ENCODE measurements at regions not wholly inside any gene's neighbourhood (a gene's known extent, or its start where the extent isn't known, plus 50 kb on each side); places are given as distances from the start of the nearest gene placed in this dataset.

DNA sequence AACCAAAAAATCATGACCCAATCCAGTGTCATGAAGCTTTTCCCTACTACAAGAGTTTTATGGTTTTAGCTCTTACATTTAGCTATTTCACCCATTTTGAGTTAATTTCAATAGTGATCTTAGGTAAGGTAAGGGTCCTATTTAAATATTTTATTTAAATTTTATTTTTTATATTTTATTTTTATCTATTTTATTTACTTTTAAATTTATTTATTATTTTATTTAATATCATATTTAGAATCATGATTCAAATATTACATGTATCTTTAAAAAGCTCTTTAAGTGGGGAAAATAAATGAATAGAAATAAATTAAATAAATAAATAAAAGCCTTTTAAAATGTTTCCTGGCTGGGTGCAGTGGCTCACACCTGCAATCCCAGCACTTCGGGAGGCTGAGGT lies 276.0 kb downstream of the SKIDA1 start:
- DNase-seq: no peak

DNA sequence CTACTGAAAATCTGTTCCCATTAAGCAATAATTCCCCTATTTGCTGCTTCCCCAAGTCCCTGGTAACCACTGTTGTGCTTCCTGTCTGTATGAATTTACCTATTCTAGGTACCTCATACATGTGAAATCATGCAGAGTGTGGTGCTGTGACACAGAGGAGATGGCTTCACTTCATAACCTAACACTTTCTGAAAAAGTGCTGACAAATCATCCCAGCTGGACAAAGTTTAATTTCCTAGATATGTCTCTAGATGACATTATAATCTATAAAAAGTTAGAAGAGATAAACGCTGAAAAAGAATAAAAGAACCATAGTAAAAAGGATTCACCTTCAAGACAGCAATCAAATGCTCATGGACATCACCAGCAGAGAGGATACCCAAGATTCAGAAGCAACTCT lies 277.9 kb downstream of the SKIDA1 start:
- DNase-seq: no peak

DNA sequence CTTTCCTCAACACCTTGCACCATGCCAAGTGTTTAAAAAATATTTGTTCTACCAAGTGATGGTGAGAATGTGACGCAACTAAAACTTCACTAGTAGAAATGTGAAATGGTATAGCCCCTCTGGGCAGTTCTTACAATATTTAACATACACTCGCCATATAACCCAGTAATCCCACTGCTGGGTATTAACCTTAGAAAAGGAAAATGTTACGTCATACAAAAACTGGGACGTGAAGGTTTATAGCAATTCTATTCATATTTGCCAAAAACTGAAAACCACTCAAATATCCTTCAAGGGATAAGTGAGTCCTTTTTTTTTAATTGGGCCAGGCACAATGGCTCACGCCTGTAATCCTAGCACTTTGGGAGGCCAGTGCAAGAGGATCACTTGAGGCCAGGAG lies 279.3 kb downstream of the SKIDA1 start:
- no peak for DNase-seq

GRCh38 chr10:21243748-21244257 lies 281.7 kb downstream of the SKIDA1 start:
- DNase-seq: no peak

DNA sequence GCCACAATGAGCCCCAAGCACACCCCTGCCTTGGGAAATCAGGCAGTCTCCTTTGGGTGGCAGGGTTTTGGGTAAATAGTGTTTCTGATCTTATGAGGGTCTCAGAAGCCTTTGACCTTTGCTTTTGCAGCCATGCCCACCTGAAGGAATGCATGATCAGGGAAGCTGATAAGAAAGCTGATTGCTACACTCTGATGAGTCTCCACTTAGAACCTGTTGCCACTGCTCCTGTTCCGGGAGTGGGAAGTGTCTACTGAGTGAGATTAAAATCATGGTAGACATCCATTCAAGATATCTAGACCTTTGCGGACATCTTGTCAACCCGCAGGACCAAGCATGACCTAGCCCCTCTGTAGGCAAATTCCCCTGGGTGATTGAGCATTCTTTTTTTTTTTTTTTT lies 282.6 kb downstream of the SKIDA1 start:
- no peak for DNase-seq

DNA sequence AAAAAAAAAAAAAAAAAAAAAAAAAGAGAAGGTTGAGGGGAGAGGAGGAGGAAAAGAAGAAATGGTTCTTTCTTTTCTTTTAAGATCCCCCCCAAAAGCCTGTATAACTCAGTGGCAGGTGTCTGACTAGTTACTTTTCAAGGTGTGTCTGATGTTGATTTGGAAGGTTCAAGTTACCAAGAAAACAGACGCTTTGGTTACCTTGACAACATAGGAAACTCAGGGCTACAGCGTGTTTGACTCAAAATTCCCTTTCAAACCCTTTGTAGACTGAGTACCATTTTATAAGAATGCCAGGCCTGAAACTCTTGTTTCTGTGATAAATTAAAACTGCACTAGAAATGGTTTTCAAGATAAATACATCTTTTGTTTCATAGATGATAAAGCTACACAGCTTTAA lies 286.8 kb downstream of the SKIDA1 start:
- no peak for DNase-seq

- no peak for DNase-seq
These were observed 287.4 kb downstream of the SKIDA1 start for GRCh38 chr10:21238044-21238443.

- DNase-seq: no peak
These were observed 290.7 kb downstream of the SKIDA1 start for GRCh38 chr10:21234761-21235160.

- DNase-seq: no peak
These were observed 295.3 kb downstream of the SKIDA1 start for GRCh38 chr10:21230219-21230618.

GRCh38 chr10:21217748-21218367 lies 307.6 kb downstream of the SKIDA1 start:
- DNase-seq: no peak

GRCh38 chr10:21217107-21217506 lies 308.4 kb downstream of the SKIDA1 start:
- no peak for DNase-seq

DNA sequence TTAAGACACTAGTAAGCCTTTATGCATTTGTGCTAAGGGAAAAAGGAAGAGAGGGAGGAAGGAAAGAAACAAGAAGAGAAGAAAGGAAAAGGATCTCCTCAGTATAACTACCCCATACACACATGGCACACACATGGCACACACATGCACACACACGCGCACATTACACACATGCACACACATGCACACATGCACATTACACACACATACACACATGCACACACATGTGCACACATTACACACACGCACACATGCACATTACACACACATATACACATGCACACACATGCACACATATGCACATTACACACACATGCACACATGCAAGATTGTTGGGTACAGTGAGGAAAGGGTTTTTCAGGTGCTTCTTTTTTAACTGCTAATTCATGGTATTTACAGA lies 311.2 kb downstream of the SKIDA1 start:
- no peak for DNase-seq

GRCh38 chr10:21213381-21213780 lies 312.1 kb downstream of the SKIDA1 start:
- no peak for DNase-seq

DNA sequence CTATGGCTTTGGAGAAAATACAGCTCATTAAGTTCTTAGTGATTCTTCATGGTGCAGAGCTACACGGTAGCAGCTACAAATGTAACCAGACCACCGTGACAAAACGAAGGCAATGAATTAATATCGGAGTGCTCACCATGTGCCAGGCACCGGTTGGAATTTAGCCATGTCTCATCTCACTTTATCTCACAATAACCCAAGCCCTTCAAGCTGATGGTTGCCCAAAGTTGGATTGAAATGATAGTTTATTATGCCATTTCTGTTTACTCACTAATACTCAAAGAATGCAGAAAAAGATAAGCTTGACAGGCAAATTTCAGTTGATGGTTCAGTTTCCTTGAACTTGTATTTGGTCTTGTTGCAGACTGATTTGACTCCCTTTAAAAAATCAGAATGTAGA lies 312.6 kb downstream of the SKIDA1 start:
- DNase-seq: no peak

- no peak for DNase-seq
These were observed 313.1 kb downstream of the SKIDA1 start for GRCh38 chr10:21212348-21212747.

- no peak for DNase-seq
These were observed 312.4 kb upstream of the NEBL start for GRCh38 chr10:21209495-21209894.

DNA sequence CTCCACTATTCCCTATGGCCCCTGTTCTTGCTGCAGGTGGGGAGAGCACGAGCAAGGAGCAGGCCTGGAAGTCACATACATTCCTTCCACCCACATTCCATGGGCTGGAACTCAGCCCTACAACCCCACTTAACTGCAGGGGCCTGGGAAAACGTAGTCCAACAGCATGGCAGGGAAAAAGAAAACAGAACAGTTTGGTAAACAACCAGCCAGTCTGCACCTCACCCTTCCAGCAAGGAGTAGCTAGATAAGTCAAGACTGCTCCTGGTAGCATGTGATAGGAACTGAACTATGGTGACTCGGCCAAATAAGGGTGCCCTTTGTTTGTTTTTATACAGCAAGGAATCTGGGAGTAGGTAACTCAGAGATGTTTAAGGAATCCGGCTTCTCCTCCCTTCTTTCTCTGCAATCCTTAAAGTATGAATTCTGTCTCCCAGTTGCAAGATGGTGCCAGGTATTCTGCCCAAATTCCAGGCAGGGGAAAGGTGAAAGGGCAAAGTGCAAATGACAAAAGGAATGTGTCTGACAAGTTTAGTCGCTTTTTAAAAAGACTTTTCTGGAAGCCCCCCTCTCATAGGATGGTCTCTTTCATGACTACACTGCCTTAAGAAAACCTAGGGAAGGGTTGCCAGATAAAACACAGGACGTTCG lies 311.7 kb upstream of the NEBL start:
- DNase-seq: no peak

GRCh38 chr10:21207852-21208646 lies 310.9 kb upstream of the NEBL start:
- DNase-seq: no peak

- DNase-seq: no peak
These were observed 308.2 kb upstream of the NEBL start for GRCh38 chr10:21205328-21205727.

- DNase-seq: no peak
These were observed 306.5 kb upstream of the NEBL start for GRCh38 chr10:21203473-21204107.

DNA sequence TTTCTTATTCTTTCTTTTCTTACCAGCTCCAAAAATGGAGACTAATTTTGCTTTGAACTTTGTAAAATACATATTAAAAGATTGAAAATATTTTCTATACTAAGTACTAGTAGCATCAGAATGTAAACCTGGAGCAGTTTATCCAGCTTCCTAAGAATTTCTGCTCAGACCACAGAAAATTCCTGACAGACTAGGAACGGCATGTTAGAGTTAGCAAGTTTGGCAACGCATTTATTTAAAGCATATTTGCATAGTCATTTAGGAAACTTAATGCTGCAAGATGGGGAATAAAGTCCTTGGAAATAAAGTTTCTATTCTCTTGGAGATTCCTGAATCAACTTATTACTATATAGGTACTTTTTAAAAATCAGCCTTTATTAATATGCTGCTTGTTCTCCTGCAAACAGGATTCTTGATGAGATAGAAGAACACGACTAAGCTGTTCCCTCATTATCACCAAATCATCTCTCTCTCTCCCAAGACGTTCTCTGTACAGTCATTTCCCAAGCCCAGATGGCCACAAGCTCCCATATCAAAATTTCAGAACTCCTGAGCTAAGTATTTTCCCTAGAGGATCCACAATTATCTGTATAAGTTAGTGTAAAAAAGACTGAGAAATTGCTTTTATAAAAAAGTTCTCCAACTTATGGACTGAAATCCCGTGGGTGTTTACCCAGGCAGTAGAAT lies 305.8 kb upstream of the NEBL start:
- DNase-seq: no peak

- no peak for DNase-seq
These were observed 302.4 kb upstream of the NEBL start for GRCh38 chr10:21199501-21199900.

- no peak for DNase-seq
These were observed 300.7 kb upstream of the NEBL start for GRCh38 chr10:21197838-21198237.

All from central memory CD4-positive, alpha-beta T cell (primary cell).